NCI-H2196 treated with DMSO at 0.1 percent for 48 hours (cell line): ENCODE measurements at regions not wholly inside any gene's neighbourhood (a gene's known extent, or its start where the extent isn't known, plus 50 kb on each side); places are given as distances from the start of the nearest gene placed in this dataset.
A peak's percentile ranks its signal among the peaks of the same experiment; 100 is the strongest.

Source experiments
- DNase-seq: peaks from one replicate; lab custom pipeline; 2025; ENCODE audit not compliant: unreplicated experiment; lab: John Stamatoyannopoulos, UW

GRCh38 chr17:79325709-79326430 lies 251.2 kb downstream of the ENGASE start:
- no peak for DNase-seq

- DNase-seq = no peak
These were observed 249.6 kb downstream of the ENGASE start for GRCh38 chr17:79324194-79324593.

- no peak for DNase-seq
These were observed 248.9 kb downstream of the ENGASE start for GRCh38 chr17:79323566-79323965.

- no peak for DNase-seq
These were observed 247.8 kb downstream of the ENGASE start for GRCh38 chr17:79322211-79323123.

GRCh38 chr17:79320331-79320730 lies 245.7 kb downstream of the ENGASE start:
- DNase-seq = no peak

GRCh38 chr17:79317916-79318315 lies 243.3 kb downstream of the ENGASE start:
- DNase-seq = no peak

GRCh38 chr17:79316805-79317204 lies 242.2 kb downstream of the ENGASE start:
- DNase-seq = no peak

GRCh38 chr17:79315358-79316105 lies 240.9 kb downstream of the ENGASE start:
- DNase-seq = no peak

- no peak for DNase-seq
These were observed 240.2 kb downstream of the ENGASE start for GRCh38 chr17:79314617-79315357.

- no peak for DNase-seq
These were observed 236.7 kb downstream of the ENGASE start for GRCh38 chr17:79311373-79311772.

GRCh38 chr17:79306424-79307318 lies 232.0 kb downstream of the ENGASE start:
- peak; percentile 92 for DNase-seq

- peak; percentile 57 for DNase-seq
These were observed 231.3 kb downstream of the ENGASE start for GRCh38 chr17:79305768-79306423.

- DNase-seq = no peak
These were observed 230.7 kb downstream of the ENGASE start for GRCh38 chr17:79305376-79305767.

GRCh38 chr17:79304884-79305283 lies 230.3 kb downstream of the ENGASE start:
- no peak for DNase-seq

GRCh38 chr17:79303641-79304205 lies 229.1 kb downstream of the ENGASE start:
- DNase-seq = no peak

- DNase-seq = no peak
These were observed 226.8 kb downstream of the ENGASE start for GRCh38 chr17:79301469-79301868.

- no peak for DNase-seq
These were observed 224.7 kb downstream of the ENGASE start for GRCh38 chr17:79299349-79299748.

- peak; percentile 76 for DNase-seq
These were observed 224.2 kb downstream of the ENGASE start for GRCh38 chr17:79298799-79299198.

- DNase-seq = no peak
These were observed 221.6 kb downstream of the ENGASE start for GRCh38 chr17:79296243-79296642.
